ENCODE measurements at regions not wholly inside any gene's neighbourhood (a gene's known extent, or its start where the extent isn't known, plus 50 kb on each side); places are given as distances from the start of the nearest gene placed in this dataset.

DNA sequence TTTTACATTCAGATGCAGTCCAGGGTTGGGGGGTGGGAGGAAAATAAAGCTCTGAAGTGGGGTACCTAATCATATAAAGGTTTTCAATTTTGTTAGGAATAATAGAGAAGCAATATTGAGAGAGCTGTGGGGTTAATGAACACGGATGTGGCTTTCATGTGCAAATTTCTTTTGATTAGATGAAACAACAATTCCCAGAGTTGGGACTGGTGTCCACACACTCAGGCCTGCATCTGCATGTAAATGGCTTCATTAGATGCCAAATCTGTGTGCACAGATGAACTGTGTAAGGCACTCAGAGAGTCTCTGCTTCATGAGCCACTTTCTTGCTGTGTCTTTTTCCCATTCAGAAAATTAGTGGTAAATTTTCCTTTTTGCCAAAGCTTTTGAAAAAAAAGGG is 377.1 kb upstream of the NOVA1 start:
- Histone ChIP-seq H3K9ac (no peak overlapping the region), H3K27ac (no peak overlapping the region), H3K27me3 (ENCODE audit: control insufficient read depth, insufficient read depth, low read length) (no peaks in the 10 kb centered on the region), H3K4me3 (ENCODE audit: low read depth, low read length) (no peak overlapping the region), H3K79me2 (no peaks in the 10 kb centered on the region), H2AFZ (no peak overlapping the region), H3K4me2 (ENCODE audit: low read length) (no peak overlapping the region), H3K36me3 (ENCODE audit: control insufficient read depth, insufficient read depth, low read length) (no peaks in the 10 kb centered on the region), H3K9me3 (ENCODE audit: control insufficient read depth, low read length) (no peaks in the 10 kb centered on the region), H3K4me1 (no peaks in the 10 kb centered on the region)
- TF ChIP-seq, protein P1, sequence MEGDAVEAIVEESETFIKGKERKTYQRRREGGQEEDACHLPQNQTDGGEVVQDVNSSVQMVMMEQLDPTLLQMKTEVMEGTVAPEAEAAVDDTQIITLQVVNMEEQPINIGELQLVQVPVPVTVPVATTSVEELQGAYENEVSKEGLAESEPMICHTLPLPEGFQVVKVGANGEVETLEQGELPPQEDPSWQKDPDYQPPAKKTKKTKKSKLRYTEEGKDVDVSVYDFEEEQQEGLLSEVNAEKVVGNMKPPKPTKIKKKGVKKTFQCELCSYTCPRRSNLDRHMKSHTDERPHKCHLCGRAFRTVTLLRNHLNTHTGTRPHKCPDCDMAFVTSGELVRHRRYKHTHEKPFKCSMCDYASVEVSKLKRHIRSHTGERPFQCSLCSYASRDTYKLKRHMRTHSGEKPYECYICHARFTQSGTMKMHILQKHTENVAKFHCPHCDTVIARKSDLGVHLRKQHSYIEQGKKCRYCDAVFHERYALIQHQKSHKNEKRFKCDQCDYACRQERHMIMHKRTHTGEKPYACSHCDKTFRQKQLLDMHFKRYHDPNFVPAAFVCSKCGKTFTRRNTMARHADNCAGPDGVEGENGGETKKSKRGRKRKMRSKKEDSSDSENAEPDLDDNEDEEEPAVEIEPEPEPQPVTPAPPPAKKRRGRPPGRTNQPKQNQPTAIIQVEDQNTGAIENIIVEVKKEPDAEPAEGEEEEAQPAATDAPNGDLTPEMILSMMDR (IDR thresholded peaks at IDR 0.05): no peak

DNA sequence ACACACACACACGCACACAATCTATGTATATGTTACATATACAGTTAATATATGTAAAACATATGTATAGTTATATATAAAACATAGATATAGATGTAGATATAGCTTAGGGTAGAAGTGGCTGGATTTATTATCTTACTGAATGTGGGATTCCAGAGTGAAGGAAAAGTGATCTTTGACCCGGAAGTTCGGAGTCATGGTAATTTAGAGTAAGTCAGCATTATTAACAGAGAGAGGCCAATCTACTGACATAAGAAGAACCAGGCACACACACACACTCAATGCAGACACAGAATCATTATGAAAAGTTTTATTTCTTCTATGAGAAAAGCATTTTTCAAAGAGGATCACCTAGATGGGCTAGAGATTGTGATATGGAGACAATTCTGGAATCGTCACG is 384.2 kb upstream of the NOVA1 start:
- no peaks in the 10 kb centered on the region for H3K79me2 ChIP-seq
- no peak overlapping the region for H3K4me3 ChIP-seq (ENCODE audit: low read depth, low read length)
- H3K4me1 ChIP-seq: no peaks in the 10 kb centered on the region
- no peaks in the 10 kb centered on the region for H3K9me3 ChIP-seq (ENCODE audit: control insufficient read depth, low read length)
- no peak overlapping the region for H3K27ac ChIP-seq
- no peaks in the 10 kb centered on the region for H3K36me3 ChIP-seq (ENCODE audit: control insufficient read depth, insufficient read depth, low read length)
- no peak overlapping the region for H3K4me2 ChIP-seq (ENCODE audit: low read length)
- no peak overlapping the region for H2AFZ ChIP-seq
- TF ChIP-seq, protein P1 (IDR thresholded peaks at IDR 0.05): no peak
- H3K27me3 ChIP-seq (ENCODE audit: control insufficient read depth, insufficient read depth, low read length): no peaks in the 10 kb centered on the region
- no peak overlapping the region for H3K9ac ChIP-seq

DNA sequence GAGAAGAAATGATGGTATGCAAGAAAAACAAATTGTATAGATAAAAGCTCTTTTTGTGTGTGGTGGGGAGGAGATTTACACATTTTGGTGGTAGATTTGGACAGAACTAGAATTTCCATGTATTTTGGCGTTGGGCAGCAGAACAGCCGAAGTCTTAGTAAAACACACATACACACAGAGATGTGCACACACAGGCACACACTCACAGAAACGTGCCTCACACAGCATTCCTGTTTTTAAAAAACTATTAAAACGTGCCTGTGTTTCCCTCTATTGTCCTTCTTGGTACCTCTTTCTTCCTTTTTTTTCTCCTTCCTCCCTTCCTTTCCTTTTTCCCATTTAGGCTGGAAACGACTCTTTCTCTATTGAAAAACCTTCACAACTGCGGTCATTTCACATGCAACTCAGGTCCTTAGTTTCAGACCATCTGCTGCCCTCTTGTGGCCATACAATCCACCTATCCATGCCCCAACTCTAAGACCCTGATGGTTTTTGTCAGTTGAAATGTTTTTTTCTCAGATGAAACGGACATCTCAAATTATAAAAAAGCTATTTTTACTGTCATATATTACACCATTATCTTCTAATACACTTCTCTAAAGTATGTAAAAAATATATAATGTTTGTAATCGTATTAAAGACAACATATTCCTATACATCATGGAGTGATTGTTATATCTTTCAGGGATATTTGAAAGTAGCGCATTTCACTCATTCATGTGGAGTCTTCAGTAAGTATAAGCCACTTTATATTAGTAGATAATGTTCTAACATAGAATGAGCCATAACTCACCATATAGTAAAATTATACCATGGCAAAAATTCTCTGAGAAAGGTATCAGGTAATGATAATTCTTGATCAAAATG is 386.7 kb upstream of the NOVA1 start:
- no peak overlapping the region for H2AFZ ChIP-seq

DNA sequence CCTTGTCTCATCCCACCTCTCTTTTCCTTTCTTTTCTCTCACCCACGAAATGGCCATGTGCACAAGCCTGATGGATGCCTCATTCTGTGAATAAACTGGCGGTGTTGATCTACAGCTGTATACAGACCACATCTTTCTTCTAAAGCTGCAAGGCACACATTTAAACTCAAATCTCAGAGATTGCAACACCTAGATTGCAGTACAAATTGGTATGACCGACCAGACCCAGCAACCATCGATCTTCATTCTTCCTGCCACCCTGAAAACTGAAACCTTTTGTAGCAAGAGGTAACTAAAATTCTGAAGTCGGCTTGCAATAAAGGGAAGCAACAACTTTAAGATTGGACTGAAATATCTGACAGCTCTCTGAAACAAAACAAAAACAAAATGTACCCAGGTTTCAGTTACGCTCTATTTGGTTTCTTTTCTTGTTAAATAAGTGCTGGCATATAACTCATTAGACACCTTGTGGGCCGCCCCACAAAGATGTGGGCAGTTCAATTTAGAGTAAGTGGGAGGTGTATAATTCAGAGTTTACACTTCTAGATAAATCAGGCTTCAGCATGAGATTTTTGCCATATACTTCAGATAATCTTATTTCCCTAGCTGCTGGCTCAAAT is 390.0 kb upstream of the NOVA1 start:
- Histone ChIP-seq H3K27ac (no peak overlapping the region), H3K4me3 (ENCODE audit: low read depth, low read length) (no peak overlapping the region), H3K27me3 (ENCODE audit: control insufficient read depth, insufficient read depth, low read length) (no peaks in the 10 kb centered on the region), H3K9ac (no peak overlapping the region), H3K9me3 (ENCODE audit: control insufficient read depth, low read length) (no peaks in the 10 kb centered on the region), H3K4me2 (ENCODE audit: low read length) (peak overlapping the region; percentile 48), H3K79me2 (no peaks in the 10 kb centered on the region), H3K4me1 (no peaks in the 10 kb centered on the region), H2AFZ (peak overlapping the region; percentile 57), H3K36me3 (ENCODE audit: control insufficient read depth, insufficient read depth, low read length) (no peaks in the 10 kb centered on the region)
- TF ChIP-seq, protein P1 (IDR thresholded peaks at IDR 0.05): no peak

More for the DNA sequence above, 386.7 kb upstream of the NOVA1 start:
- Histone ChIP-seq H3K27me3 (ENCODE audit: control insufficient read depth, insufficient read depth, low read length) (no peaks in the 10 kb centered on the region), H3K9ac (no peak overlapping the region), H3K4me2 (ENCODE audit: low read length) (no peak overlapping the region), H3K27ac (no peak overlapping the region), H3K36me3 (ENCODE audit: control insufficient read depth, insufficient read depth, low read length) (no peaks in the 10 kb centered on the region), H3K4me1 (no peaks in the 10 kb centered on the region), H3K4me3 (ENCODE audit: low read depth, low read length) (no peak overlapping the region), H3K9me3 (ENCODE audit: control insufficient read depth, low read length) (no peaks in the 10 kb centered on the region), H3K79me2 (no peaks in the 10 kb centered on the region)
- TF ChIP-seq, protein P1 (IDR thresholded peaks at IDR 0.05): peak; percentile 51

Measured in parathyroid adenoma (tissue), 2 donors.